ENCODE measurements at regions not wholly inside any gene's neighbourhood (a gene's known extent, or its start where the extent isn't known, plus 50 kb on each side); places are given as distances from the start of the nearest gene placed in this dataset.

DNA sequence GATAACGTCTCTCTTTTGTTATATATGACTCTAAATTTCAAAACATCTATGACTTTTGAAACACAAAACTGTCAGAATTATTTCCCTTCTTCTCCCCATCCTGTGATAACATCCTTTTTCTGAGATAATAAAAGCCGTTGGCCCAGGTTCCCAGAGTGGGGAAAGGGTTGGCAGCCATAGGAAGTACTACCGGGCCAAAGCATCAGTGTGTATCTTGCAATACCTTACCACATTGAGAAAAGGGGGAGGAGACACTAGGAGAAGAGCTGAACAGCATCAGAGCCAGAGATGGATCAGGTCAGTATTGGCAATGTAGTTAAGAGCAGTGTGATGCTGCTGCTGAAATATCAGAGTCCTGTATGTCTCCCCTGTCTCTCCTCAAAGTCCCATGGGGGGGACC lies 210.0 kb upstream of the PROK2 start:
- BruUV-seq (replicated peaks): no TSS peak
- Histone ChIP-seq H3K79me2 (ENCODE audit: low read depth) (no peaks in the 10 kb centered on the region), H3K4me1 (replicated peaks; ENCODE audit: insufficient read depth) (no peaks in the 10 kb centered on the region), H3K4me3 (no peak overlapping the region), H3K9me3 (ENCODE audit: insufficient read depth, low read depth) (no peaks in the 10 kb centered on the region), H3K36me3 (ENCODE audit: low read depth) (no peaks in the 10 kb centered on the region), H3K27me3 (ENCODE audit: insufficient read depth, low read depth) (no peaks in the 10 kb centered on the region; the same call in 1 of the 2 replicates), H4K20me1 (ENCODE audit: insufficient read depth) (no peaks in the 10 kb centered on the region), H3F3A (ENCODE audit: insufficient read depth, low read depth) (no peaks in the 10 kb centered on the region), H3K4me2 (no peak overlapping the region), H2AFZ (no peak overlapping the region), H3K9me2 (ENCODE audit: insufficient read depth) (no peaks in the 10 kb centered on the region), H3K27ac (no peak overlapping the region)
- intact Hi-C loops (cut with micrococcal nuclease; ENCODE audit: unreplicated experiment): no loop called here
- no peak for DNase-seq
- POLR2A ChIA-PET (ENCODE audit: unreplicated experiment): no interaction called here
- no peak for TF ChIP-seq EZH2 (IDR thresholded peaks at IDR 0.05; ENCODE audit: low read depth)
- TF ChIP-seq, protein P1, sequence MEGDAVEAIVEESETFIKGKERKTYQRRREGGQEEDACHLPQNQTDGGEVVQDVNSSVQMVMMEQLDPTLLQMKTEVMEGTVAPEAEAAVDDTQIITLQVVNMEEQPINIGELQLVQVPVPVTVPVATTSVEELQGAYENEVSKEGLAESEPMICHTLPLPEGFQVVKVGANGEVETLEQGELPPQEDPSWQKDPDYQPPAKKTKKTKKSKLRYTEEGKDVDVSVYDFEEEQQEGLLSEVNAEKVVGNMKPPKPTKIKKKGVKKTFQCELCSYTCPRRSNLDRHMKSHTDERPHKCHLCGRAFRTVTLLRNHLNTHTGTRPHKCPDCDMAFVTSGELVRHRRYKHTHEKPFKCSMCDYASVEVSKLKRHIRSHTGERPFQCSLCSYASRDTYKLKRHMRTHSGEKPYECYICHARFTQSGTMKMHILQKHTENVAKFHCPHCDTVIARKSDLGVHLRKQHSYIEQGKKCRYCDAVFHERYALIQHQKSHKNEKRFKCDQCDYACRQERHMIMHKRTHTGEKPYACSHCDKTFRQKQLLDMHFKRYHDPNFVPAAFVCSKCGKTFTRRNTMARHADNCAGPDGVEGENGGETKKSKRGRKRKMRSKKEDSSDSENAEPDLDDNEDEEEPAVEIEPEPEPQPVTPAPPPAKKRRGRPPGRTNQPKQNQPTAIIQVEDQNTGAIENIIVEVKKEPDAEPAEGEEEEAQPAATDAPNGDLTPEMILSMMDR (conservative IDR thresholded peaks at IDR 0.05): no peak
- CTCF ChIA-PET: no interaction called here

DNA sequence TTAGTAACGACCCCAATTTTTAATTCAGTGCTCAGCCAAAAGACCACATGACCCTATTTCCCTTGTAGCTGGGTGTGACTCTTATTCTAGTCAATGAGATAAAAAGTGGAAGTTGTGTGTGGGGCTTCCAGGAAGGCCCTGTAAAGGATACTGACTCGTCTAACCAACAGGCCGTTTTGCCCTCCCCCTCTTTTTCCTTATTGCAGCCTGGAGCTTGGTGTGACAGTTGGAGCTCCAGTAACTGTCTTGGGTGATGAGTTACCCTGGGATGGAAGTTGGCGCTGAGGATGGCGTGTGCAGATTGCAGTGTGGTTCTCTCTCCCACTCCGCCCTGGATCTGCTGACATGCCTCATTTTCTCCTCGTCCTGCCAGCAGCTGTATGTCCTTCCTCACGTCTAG lies 209.3 kb upstream of the PROK2 start:
- POLR2A ChIA-PET (ENCODE audit: unreplicated experiment): no interaction called here
- Histone ChIP-seq H4K20me1 (ENCODE audit: insufficient read depth) (no peaks in the 10 kb centered on the region), H3K4me2 (no peak overlapping the region), H3K36me3 (ENCODE audit: low read depth) (no peaks in the 10 kb centered on the region), H3K9me2 (ENCODE audit: insufficient read depth) (no peaks in the 10 kb centered on the region), H3K4me1 (replicated peaks; ENCODE audit: insufficient read depth) (no peaks in the 10 kb centered on the region), H3K27me3 (ENCODE audit: insufficient read depth, low read depth) (no peaks in the 10 kb centered on the region; the same call in 1 of the 2 replicates), H3K79me2 (ENCODE audit: low read depth) (no peaks in the 10 kb centered on the region), H3K9me3 (ENCODE audit: insufficient read depth, low read depth) (no peaks in the 10 kb centered on the region), H3K27ac (no peak overlapping the region), H2AFZ (no peak overlapping the region), H3K4me3 (no peak overlapping the region), H3F3A (ENCODE audit: insufficient read depth, low read depth) (no peaks in the 10 kb centered on the region)
- TF ChIP-seq, protein P1 (conservative IDR thresholded peaks at IDR 0.05): no peak
- TF ChIP-seq EZH2 (IDR thresholded peaks at IDR 0.05; ENCODE audit: low read depth): no peak
- no peak for DNase-seq
- BruUV-seq (replicated peaks): no TSS peak
- intact Hi-C loops (cut with micrococcal nuclease; ENCODE audit: unreplicated experiment): no loop called here
- CTCF ChIA-PET: no interaction called here

DNA sequence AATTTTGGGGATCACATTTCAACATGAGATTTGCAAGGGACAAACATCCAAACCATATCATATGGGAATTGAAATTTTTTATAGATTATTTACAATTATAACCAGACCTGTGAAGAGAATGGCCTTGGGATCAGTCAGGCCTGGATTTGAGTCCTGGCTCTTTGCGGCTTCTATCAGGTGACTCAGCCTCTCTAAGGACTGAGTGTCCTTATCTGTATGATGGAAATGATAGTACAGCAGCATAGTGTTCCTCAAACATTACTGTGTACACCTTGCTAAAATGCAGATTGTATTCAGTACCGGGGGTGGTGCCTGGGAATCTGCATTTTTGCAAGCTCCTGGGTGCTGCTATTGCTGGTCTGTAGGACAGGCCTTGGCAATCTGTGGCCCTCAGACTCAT lies 206.7 kb upstream of the PROK2 start:
- no peak for TF ChIP-seq EZH2 (IDR thresholded peaks at IDR 0.05; ENCODE audit: low read depth)
- TF ChIP-seq, protein P1 (conservative IDR thresholded peaks at IDR 0.05): no peak
- Histone ChIP-seq H3K4me3 (no peak overlapping the region), H3K27me3 (ENCODE audit: insufficient read depth, low read depth) (no peaks in the 10 kb centered on the region), H3K27ac (no peak overlapping the region), H4K20me1 (ENCODE audit: insufficient read depth) (no peaks in the 10 kb centered on the region), H3K36me3 (ENCODE audit: low read depth) (no peaks in the 10 kb centered on the region), H3K4me2 (no peak overlapping the region), H3K79me2 (ENCODE audit: low read depth) (no peaks in the 10 kb centered on the region), H3F3A (ENCODE audit: insufficient read depth, low read depth) (no peaks in the 10 kb centered on the region), H2AFZ (no peak overlapping the region), H3K9me2 (ENCODE audit: insufficient read depth) (no peaks in the 10 kb centered on the region), H3K9me3 (ENCODE audit: insufficient read depth, low read depth) (no peaks in the 10 kb centered on the region), H3K4me1 (replicated peaks; ENCODE audit: insufficient read depth) (no peaks in the 10 kb centered on the region)
- intact Hi-C loops (cut with micrococcal nuclease; ENCODE audit: unreplicated experiment): no loop called here
- DNase-seq: no peak
- ChIA-PET CTCF (no interaction called here), POLR2A (ENCODE audit: unreplicated experiment) (no interaction called here)
- BruUV-seq (replicated peaks): no TSS peak
